Ishikawa (cell line): ENCODE measurements at regions not wholly inside any gene's neighbourhood (a gene's known extent, or its start where the extent isn't known, plus 50 kb on each side); places are given as distances from the start of the nearest gene placed in this dataset.

Experiments
- CREB1 ChIP-seq: IDR thresholded peaks from 2 replicates; pipeline ENCODE4 v1.6.1; 2012; ENCODE audit warnings: low read depth
- EGR1 ChIP-seq: IDR thresholded peaks from 2 replicates; pipeline ENCODE4 v1.6.1; 2012
- REST ChIP-seq: IDR thresholded peaks from 2 replicates; pipeline ENCODE4 v1.6.1; 2012; ENCODE audit warnings: low read depth, mild to moderate bottlenecking
- YY1 ChIP-seq: IDR thresholded peaks from 2 replicates; pipeline ENCODE4 v1.6.1; 2012; ENCODE audit warnings: low read depth

- TF ChIP-seq YY1 (no peak), EGR1 (no peak), CREB1 (no peak), REST (no peak)
Observed at GRCh38 chr12:98146487-98146886, 368.9 kb upstream of the TMPO start.
